WERI-Rb-1 (cell line): ENCODE measurements at regions not wholly inside any gene's neighbourhood (a gene's known extent, or its start where the extent isn't known, plus 50 kb on each side); places are given as distances from the start of the nearest gene placed in this dataset.

ENCODE experiments used
- DNase-seq: peaks from one replicate; pipeline ENCODE4 v3.0.0-alpha.2; 2020
- H3K27ac ChIP-seq: fragments of 250-450 bp; sonication (Bioruptor Pico); 2 replicates; pipeline ENCODE4 v1.5.1; 2020; ENCODE audit warnings: mild to moderate bottlenecking, moderate library complexity
- H3K27me3 ChIP-seq: fragments of 250-450 bp; sonication (Bioruptor Pico); 2 replicates; pipeline ENCODE4 v1.5.1; 2021; ENCODE audit warnings: mild to moderate bottlenecking, low read depth, moderate library complexity; ENCODE audit not compliant: insufficient read depth, severe bottlenecking
- H3K36me3 ChIP-seq: fragments of 250-450 bp; sonication (Bioruptor Pico); 2 replicates; pipeline ENCODE4 v1.5.1; 2020; ENCODE audit warnings: mild to moderate bottlenecking, moderate library complexity
- H3K4me3 ChIP-seq: 2 replicates; pipeline ENCODE4 v1.5.1; 2011; ENCODE audit warnings: low read depth, mild to moderate bottlenecking, control low read depth, low read length
- H3K9me3 ChIP-seq: fragments of 250-450 bp; sonication (Bioruptor Pico); 2 replicates; pipeline ENCODE4 v1.5.1; 2021; ENCODE audit warnings: mild to moderate bottlenecking, moderate library complexity; ENCODE audit not compliant: severe bottlenecking
- TF ChIP-seq, protein P1 (sequence below): IDR thresholded peaks from 2 replicates; pipeline ENCODE4 v1.5.1; 2011; ENCODE audit warnings: low read depth, mild to moderate bottlenecking, control low read depth, inconsistent platforms, low read length

DNA sequence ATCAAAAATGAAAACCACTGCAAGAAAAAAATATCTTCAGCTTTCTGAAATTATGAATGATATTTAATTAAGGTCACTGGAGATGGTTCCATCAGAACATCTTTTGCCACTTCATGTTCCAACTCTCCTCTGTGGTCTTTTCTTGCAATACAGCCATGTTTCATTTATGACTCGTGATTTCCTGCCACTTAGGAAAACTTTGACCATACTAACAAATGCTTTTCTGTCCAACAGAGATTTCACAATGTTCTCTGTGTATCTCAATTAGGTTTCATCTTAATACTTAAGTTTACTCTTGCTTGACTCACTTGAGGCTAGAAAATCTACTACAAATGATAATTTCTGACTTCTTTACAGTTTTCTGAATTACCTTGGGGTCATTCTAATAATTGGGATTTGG is 330.9 kb downstream of the CXXC4 start:
- H3K27me3 ChIP-seq: no peaks in the 10 kb centered on the region
- DNase-seq: no peak
- no peaks in the 10 kb centered on the region for H3K9me3 ChIP-seq
- TF ChIP-seq, protein P1, sequence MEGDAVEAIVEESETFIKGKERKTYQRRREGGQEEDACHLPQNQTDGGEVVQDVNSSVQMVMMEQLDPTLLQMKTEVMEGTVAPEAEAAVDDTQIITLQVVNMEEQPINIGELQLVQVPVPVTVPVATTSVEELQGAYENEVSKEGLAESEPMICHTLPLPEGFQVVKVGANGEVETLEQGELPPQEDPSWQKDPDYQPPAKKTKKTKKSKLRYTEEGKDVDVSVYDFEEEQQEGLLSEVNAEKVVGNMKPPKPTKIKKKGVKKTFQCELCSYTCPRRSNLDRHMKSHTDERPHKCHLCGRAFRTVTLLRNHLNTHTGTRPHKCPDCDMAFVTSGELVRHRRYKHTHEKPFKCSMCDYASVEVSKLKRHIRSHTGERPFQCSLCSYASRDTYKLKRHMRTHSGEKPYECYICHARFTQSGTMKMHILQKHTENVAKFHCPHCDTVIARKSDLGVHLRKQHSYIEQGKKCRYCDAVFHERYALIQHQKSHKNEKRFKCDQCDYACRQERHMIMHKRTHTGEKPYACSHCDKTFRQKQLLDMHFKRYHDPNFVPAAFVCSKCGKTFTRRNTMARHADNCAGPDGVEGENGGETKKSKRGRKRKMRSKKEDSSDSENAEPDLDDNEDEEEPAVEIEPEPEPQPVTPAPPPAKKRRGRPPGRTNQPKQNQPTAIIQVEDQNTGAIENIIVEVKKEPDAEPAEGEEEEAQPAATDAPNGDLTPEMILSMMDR: no peak
- no peaks in the 10 kb centered on the region for H3K36me3 ChIP-seq
- no peak overlapping the region for H3K27ac ChIP-seq
- no peak overlapping the region for H3K4me3 ChIP-seq

DNA sequence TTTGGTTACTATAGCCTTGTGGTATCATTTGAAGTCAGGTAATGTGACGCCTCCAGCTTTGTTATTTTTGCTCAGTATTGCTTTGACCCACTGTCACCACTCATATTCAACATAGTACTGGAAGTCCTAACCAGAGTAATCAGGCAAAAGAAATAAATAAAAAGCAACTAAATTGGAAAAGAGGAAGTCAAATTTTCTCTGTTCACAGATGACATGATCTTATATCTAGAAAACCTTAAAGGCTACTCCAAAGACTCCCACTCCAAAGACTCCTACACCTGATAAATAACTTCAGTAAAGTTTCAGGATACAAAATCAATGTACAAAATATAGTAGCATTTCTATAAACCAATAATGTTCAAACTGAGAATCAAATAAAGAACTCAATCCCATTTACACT is 348.6 kb downstream of the CXXC4 start:
- TF ChIP-seq, protein P1: no peak
- Histone ChIP-seq H3K27ac (no peak overlapping the region), H3K27me3 (no peaks in the 10 kb centered on the region), H3K9me3 (no peaks in the 10 kb centered on the region), H3K36me3 (no peaks in the 10 kb centered on the region), H3K4me3 (no peak overlapping the region)
- no peak for DNase-seq

DNA sequence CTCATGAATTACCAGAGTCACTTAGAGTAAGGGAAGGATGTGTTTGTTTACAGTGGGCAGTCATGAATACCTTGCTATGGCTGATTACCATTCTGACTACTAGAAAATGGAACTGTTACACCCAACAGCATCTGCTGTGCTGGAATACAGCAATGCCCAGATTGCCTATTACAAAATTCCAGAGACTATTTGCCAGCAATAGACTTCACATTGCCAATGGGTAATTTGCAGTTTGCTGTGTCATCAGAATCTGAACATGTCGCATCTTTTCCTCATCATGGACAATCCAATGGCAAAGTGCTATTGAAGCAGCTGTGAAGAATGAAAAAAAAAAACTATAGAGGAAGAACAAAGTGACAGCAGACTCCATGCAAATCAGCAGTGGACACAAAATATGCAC is 356.6 kb downstream of the CXXC4 start:
- no peak overlapping the region for H3K4me3 ChIP-seq
- H3K27ac ChIP-seq: no peak overlapping the region
- TF ChIP-seq, protein P1: no peak
- no peak for DNase-seq
- H3K27me3 ChIP-seq: no peaks in the 10 kb centered on the region
- H3K36me3 ChIP-seq: no peaks in the 10 kb centered on the region
- H3K9me3 ChIP-seq: no peaks in the 10 kb centered on the region

DNA sequence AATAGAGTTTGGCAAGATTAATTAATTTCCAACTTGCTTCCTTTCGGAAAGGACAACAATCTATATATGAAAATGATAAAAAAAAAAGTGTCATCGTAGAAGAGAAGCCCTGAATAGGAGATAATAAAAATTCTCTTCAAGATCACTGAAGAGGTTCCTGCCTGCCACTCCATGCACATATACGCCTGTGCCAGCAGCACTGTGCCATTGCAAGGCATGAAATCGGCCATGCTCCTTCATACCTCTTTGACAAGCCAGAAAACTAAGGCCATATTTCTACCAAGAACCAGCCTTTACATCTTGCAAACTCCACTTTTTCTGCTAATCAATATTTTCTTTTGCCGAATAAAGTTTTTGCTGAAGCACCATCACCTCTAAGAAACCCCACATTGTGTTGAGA is 365.5 kb downstream of the CXXC4 start:
- H3K36me3 ChIP-seq: no peaks in the 10 kb centered on the region
- TF ChIP-seq, protein P1: no peak
- H3K4me3 ChIP-seq: no peak overlapping the region
- H3K27me3 ChIP-seq: no peaks in the 10 kb centered on the region
- no peak for DNase-seq
- H3K9me3 ChIP-seq: no peaks in the 10 kb centered on the region
- H3K27ac ChIP-seq: no peak overlapping the region

DNA sequence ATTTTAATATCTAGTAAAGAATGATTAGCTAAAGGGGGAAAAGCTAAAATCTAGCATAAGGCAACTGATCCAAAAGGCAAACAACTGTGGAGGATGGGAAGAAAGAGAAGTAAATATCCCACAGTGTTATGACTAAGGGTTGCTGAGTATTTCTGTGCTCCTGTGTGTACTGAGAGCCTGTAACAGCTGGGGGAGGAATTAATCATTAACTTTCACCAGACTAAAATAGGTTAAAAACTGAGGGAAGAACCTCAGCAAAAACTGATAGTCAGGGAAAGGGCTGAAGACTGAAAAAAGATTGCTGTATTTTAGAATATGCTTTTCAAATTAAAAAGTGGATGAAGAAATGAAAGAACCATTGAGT is 365.9 kb downstream of the CXXC4 start:
- DNase-seq: no peak
- no peaks in the 10 kb centered on the region for H3K9me3 ChIP-seq
- H3K36me3 ChIP-seq: no peaks in the 10 kb centered on the region
- H3K27me3 ChIP-seq: no peaks in the 10 kb centered on the region
- no peak overlapping the region for H3K4me3 ChIP-seq
- no peak overlapping the region for H3K27ac ChIP-seq
- TF ChIP-seq, protein P1: no peak

DNA sequence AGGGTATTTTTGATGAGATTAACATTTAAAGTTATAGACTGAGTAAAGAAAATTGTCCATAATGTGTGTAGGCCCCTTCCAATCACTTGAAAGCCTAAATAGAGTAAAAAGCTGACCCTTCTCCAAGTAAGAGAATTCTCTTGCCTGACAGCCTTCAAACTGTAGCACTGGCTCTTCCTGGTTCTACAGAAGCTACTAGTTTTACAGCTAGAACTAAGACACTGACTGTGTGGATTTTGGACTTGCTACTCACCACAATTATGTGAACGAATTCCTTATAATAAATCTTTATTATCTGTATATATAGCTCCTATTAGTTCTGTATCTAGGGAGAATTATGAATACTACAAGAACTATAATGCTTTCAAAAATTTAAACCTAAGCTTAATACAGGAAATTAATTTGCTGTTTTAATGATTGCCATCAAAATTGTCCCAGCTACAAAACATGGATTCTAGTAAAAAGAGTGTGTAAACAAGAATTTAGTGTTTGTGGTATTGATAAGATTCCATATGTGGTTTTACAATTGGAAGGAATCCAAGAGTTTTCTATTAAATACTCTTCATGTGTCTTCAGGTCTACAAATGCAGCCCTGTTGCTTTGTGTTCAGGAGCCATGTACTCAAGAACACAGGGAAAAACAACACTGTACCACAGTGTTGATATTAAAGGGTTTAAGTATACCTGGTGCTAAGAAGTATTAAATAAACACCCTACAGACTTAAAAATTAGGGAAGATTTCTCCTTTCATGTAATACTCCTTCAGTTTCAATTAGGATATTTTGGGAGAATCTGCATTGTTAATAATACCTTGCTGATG is 366.5 kb downstream of the CXXC4 start:
- TF ChIP-seq, protein P1: no peak
- Histone ChIP-seq H3K9me3 (no peaks in the 10 kb centered on the region), H3K4me3 (no peak overlapping the region), H3K27ac (no peak overlapping the region), H3K27me3 (no peaks in the 10 kb centered on the region), H3K36me3 (no peaks in the 10 kb centered on the region)
- DNase-seq: no peak
